Spleen (tissue), 7 donors: ENCODE measurements at regions not wholly inside any gene's neighbourhood (a gene's known extent, or its start where the extent isn't known, plus 50 kb on each side); places are given as distances from the start of the nearest gene placed in this dataset.

ENCODE experiments used
- CTCF ChIP-seq, 11 experiments: fragments of 200-600 bp in 7 of 11; fragments of 450-650 bp in 4 of 11; sonication (generic) in 4 of 11; IDR thresholded peaks in 8 of 11; conservative IDR thresholded peaks in 3 of 11; 1 replicate in 7 of 11; 2 replicates in 4 of 11; pipeline versions ENCODE4 v1.4.0 to v1.8.0; 2016 to 2021; ENCODE audit warnings: antibody characterized with exemption in 11 of 11, inconsistent platforms in 4 of 11, mild to moderate bottlenecking in 1 of 11
- POLR2A ChIP-seq, 3 donors: fragments of 450-650 bp; IDR thresholded peaks; one replicate each; pipeline ENCODE4 v1.5.1; 2017; ENCODE audit warnings: antibody characterized with exemption in 3 of 3, mild to moderate bottlenecking in 1 of 3
- donor health status: DM: no; HTN: no; CAD: no; lungs with moderate emphysema.
- donor health status: DM: no; HTN: no; CAD: no.
- donor health status: DM: no; HTN: no; CAD: no.

- TF ChIP-seq CTCF (IDR thresholded peaks at IDR 0.05 in 8 of 11, conservative IDR thresholded peaks at IDR 0.05 in 3 of 11), result no peak
- no peak for TF ChIP-seq POLR2A (IDR thresholded peaks at IDR 0.05)
Observed at GRCh38 chr2:133734716-133735495, 166.6 kb upstream of the NCKAP5 start.
